ENCODE measurements at regions not wholly inside any gene's neighbourhood (a gene's known extent, or its start where the extent isn't known, plus 50 kb on each side); places are given as distances from the start of the nearest gene placed in this dataset.

GRCh38 chr4:113835005-113835404 is 73.5 kb upstream of the CAMK2D start:
- no peak for TF ChIP-seq CTCF (IDR thresholded peaks at IDR 0.05)
- TF ChIP-seq, protein P1, sequence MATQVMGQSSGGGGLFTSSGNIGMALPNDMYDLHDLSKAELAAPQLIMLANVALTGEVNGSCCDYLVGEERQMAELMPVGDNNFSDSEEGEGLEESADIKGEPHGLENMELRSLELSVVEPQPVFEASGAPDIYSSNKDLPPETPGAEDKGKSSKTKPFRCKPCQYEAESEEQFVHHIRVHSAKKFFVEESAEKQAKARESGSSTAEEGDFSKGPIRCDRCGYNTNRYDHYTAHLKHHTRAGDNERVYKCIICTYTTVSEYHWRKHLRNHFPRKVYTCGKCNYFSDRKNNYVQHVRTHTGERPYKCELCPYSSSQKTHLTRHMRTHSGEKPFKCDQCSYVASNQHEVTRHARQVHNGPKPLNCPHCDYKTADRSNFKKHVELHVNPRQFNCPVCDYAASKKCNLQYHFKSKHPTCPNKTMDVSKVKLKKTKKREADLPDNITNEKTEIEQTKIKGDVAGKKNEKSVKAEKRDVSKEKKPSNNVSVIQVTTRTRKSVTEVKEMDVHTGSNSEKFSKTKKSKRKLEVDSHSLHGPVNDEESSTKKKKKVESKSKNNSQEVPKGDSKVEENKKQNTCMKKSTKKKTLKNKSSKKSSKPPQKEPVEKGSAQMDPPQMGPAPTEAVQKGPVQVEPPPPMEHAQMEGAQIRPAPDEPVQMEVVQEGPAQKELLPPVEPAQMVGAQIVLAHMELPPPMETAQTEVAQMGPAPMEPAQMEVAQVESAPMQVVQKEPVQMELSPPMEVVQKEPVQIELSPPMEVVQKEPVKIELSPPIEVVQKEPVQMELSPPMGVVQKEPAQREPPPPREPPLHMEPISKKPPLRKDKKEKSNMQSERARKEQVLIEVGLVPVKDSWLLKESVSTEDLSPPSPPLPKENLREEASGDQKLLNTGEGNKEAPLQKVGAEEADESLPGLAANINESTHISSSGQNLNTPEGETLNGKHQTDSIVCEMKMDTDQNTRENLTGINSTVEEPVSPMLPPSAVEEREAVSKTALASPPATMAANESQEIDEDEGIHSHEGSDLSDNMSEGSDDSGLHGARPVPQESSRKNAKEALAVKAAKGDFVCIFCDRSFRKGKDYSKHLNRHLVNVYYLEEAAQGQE (IDR thresholded peaks at IDR 0.05; ENCODE audit: insufficient read depth in 1 of 2, low read depth in 2 of 2, low read length in 1 of 2) = no peak
- no peak for TF ChIP-seq POLR2AphosphoS5 (IDR thresholded peaks at IDR 0.05; ENCODE audit: low read depth, low read length)
- TF ChIP-seq TCF7L2 (IDR thresholded peaks at IDR 0.05; ENCODE audit: low read depth, low read length) = no peak
